ENCODE measurements at regions not wholly inside any gene's neighbourhood (a gene's known extent, or its start where the extent isn't known, plus 50 kb on each side); places are given as distances from the start of the nearest gene placed in this dataset.

- peak; percentile 52 for DNase-seq (ENCODE audit: unreplicated experiment)
- H3K27ac Mint-ChIP-seq (ENCODE audit: low read depth, unreplicated experiment), result peak overlapping the region; percentile 46
- ChIA-PET CTCF (no interaction called here), POLR2A (no interaction called here)
- TF ChIP-seq CTCF (IDR thresholded peaks at IDR 0.05; ENCODE audit: unreplicated experiment), result no peak
- no peak overlapping the region for H3K4me3 Mint-ChIP-seq (ENCODE audit: unreplicated experiment)
- H3K9me3 Mint-ChIP-seq (ENCODE audit: unreplicated experiment), result no peaks in the 10 kb centered on the region
- H3K4me1 Mint-ChIP-seq (ENCODE audit: insufficient read depth, unreplicated experiment), result peaks cover 22% of the 10 kb centered on the region
- BruUV-seq (replicated peaks), result no TSS peak
- H3K27me3 Mint-ChIP-seq (ENCODE audit: insufficient read depth, unreplicated experiment), result no peaks in the 10 kb centered on the region
- no peaks in the 10 kb centered on the region for H3K36me3 Mint-ChIP-seq (ENCODE audit: insufficient read depth, unreplicated experiment)
- intact Hi-C loops (cut with micrococcal nuclease), result no loop called here
Measured at GRCh38 chr2:51813247-51813646, 781.3 kb upstream of the NRXN1 start.

- no TSS peak for BruUV-seq (replicated peaks)
- Mint-ChIP-seq H3K27me3 (ENCODE audit: insufficient read depth, unreplicated experiment) (no peaks in the 10 kb centered on the region), H3K36me3 (ENCODE audit: insufficient read depth, unreplicated experiment) (no peaks in the 10 kb centered on the region), H3K27ac (ENCODE audit: low read depth, unreplicated experiment) (no peak overlapping the region), H3K4me1 (ENCODE audit: insufficient read depth, unreplicated experiment) (peaks cover 22% of the 10 kb centered on the region), H3K9me3 (ENCODE audit: unreplicated experiment) (no peaks in the 10 kb centered on the region), H3K4me3 (ENCODE audit: unreplicated experiment) (no peak overlapping the region)
- DNase-seq (ENCODE audit: unreplicated experiment), result peak; percentile 28
- intact Hi-C loops (cut with micrococcal nuclease), result no loop called here
- ChIA-PET POLR2A (no interaction called here), CTCF (no interaction called here)
- no peak for TF ChIP-seq CTCF (IDR thresholded peaks at IDR 0.05; ENCODE audit: unreplicated experiment)
Measured at GRCh38 chr2:51812138-51812866, 780.4 kb upstream of the NRXN1 start.

GRCh38 chr2:51810197-51810596 is 778.3 kb upstream of the NRXN1 start:
- H3K4me1 Mint-ChIP-seq (ENCODE audit: insufficient read depth, unreplicated experiment), result peaks cover 22% of the 10 kb centered on the region
- ChIA-PET CTCF (interaction anchor here (0.6 kb wide), 1 partner anchor 202 kb away, joined by 3 read pairs; no protein-coding TSS in a partner anchor), POLR2A (interaction anchor here (1.0 kb wide), 1 partner anchor 70 kb away, joined by 3 read pairs; no protein-coding TSS in a partner anchor)
- no TSS peak for BruUV-seq (replicated peaks)
- no peak overlapping the region for H3K4me3 Mint-ChIP-seq (ENCODE audit: unreplicated experiment)
- intact Hi-C loops (cut with micrococcal nuclease), result no loop called here
- H3K36me3 Mint-ChIP-seq (ENCODE audit: insufficient read depth, unreplicated experiment), result no peaks in the 10 kb centered on the region
- H3K9me3 Mint-ChIP-seq (ENCODE audit: unreplicated experiment), result no peaks in the 10 kb centered on the region
- no peak overlapping the region for H3K27ac Mint-ChIP-seq (ENCODE audit: low read depth, unreplicated experiment)
- no peak for TF ChIP-seq CTCF (IDR thresholded peaks at IDR 0.05; ENCODE audit: unreplicated experiment)
- no peaks in the 10 kb centered on the region for H3K27me3 Mint-ChIP-seq (ENCODE audit: insufficient read depth, unreplicated experiment)
- DNase-seq (ENCODE audit: unreplicated experiment), result no peak

- no peak for DNase-seq (ENCODE audit: unreplicated experiment)
- H3K9me3 Mint-ChIP-seq (ENCODE audit: unreplicated experiment), result no peaks in the 10 kb centered on the region
- intact Hi-C loops (cut with micrococcal nuclease), result no loop called here
- ChIA-PET CTCF (interaction anchor here (0.5 kb wide), 1 partner anchor 1314 kb away, joined by 4 read pairs; no protein-coding TSS in a partner anchor), POLR2A (interaction anchor here (0.7 kb wide), 1 partner anchor 52 kb away, joined by 3 read pairs; no protein-coding TSS in a partner anchor)
- peaks cover 4% of the 10 kb centered on the region for H3K4me1 Mint-ChIP-seq (ENCODE audit: insufficient read depth, unreplicated experiment)
- BruUV-seq (replicated peaks), result no TSS peak
- no peak for TF ChIP-seq CTCF (IDR thresholded peaks at IDR 0.05; ENCODE audit: unreplicated experiment)
- no peak overlapping the region for H3K4me3 Mint-ChIP-seq (ENCODE audit: unreplicated experiment)
- H3K27ac Mint-ChIP-seq (ENCODE audit: low read depth, unreplicated experiment), result no peak overlapping the region
- H3K27me3 Mint-ChIP-seq (ENCODE audit: insufficient read depth, unreplicated experiment), result no peaks in the 10 kb centered on the region
- H3K36me3 Mint-ChIP-seq (ENCODE audit: insufficient read depth, unreplicated experiment), result no peaks in the 10 kb centered on the region
Measured at GRCh38 chr2:51807229-51807628, 775.3 kb upstream of the NRXN1 start.
